Gastrocnemius medialis (tissue), 4 donors: ENCODE measurements at regions not wholly inside any gene's neighbourhood (a gene's known extent, or its start where the extent isn't known, plus 50 kb on each side); places are given as distances from the start of the nearest gene placed in this dataset.

ENCODE experiments used
- ATAC-seq, 2 donors: fragments of 150-250 bp; one replicate each; pipeline ENCODE4 v1.9.1; 2016
- DNase-seq, 2 donors: peaks; one replicate each; pipeline ENCODE4 v3.0.0-alpha.2; 2019
- H3K27ac ChIP-seq, 4 donors: fragments of 200-600 bp; sonication (generic); 1 replicate in 1 of 4; 2 replicates in 3 of 4; pipeline ENCODE4 v1.5.1; 2016 to 2018; ENCODE audit warnings: mild to moderate bottlenecking in 2 of 4, moderate library complexity in 1 of 4
- H3K27me3 ChIP-seq, 3 donors: fragments of 200-600 bp; sonication (generic) in 2 of 3; 1 replicate in 1 of 3; 2 replicates in 2 of 3; pipeline versions ENCODE4 v1.5.1 to v1.6.0; 2016 to 2019; ENCODE audit warnings: mild to moderate bottlenecking in 1 of 3, moderate library complexity in 1 of 3
- H3K36me3 ChIP-seq, 2 donors: fragments of 200-600 bp; sonication (generic) in 1 of 2; one replicate each; pipeline ENCODE4 v1.5.1; 2017 to 2018
- H3K4me1 ChIP-seq, 2 donors: fragments of 200-600 bp; sonication (generic) in 1 of 2; one replicate each; pipeline ENCODE4 v1.5.1; 2016 to 2017; ENCODE audit warnings: mild to moderate bottlenecking in 2 of 2
- H3K4me3 ChIP-seq, 4 donors: fragments of 200-600 bp; sonication (generic) in 3 of 4; 1 replicate in 1 of 4; 2 replicates in 3 of 4; pipeline ENCODE4 v1.5.1; 2016 to 2019; ENCODE audit warnings: mild to moderate bottlenecking in 2 of 4
- H3K9me3 ChIP-seq, 3 donors: fragments of 200-600 bp; sonication (generic) in 2 of 3; 1 replicate in 1 of 3; 2 replicates in 2 of 3; pipeline ENCODE4 v1.5.1; 2016 to 2019
- CTCF ChIP-seq, 5 experiments: fragments of 450-650 bp in 3 of 5; fragments of 200-600 bp in 2 of 5; sonication (generic) in 2 of 5; IDR thresholded peaks in 4 of 5; conservative IDR thresholded peaks in 1 of 5; 1 replicate in 4 of 5; 2 replicates in 1 of 5; pipeline ENCODE4 v1.5.1; 2016 to 2019; ENCODE audit warnings: antibody characterized with exemption in 5 of 5, mild to moderate bottlenecking in 3 of 5, moderate library complexity in 3 of 5
- POLR2A ChIP-seq, 2 donors: fragments of 450-650 bp; IDR thresholded peaks; one replicate each; pipeline ENCODE4 v1.6.1; 2017; ENCODE audit warnings: antibody characterized with exemption in 2 of 2, mild to moderate bottlenecking in 2 of 2, moderate library complexity in 2 of 2
- in situ Hi-C, 4 donors: fragments of 200-750 bp; cut with MboI; loops; one replicate each; pipeline versions ENCODE4 v1.15.0 to v1.8.0; 2017; ENCODE audit warnings: low sequenced_read_pairs in 4 of 4
- intact Hi-C: fragments of 100-400 bp; cut with DNase I; formaldehyde crosslinking; loops from one replicate; pipeline ENCODE4 v1.15.1; 2023; ENCODE audit warnings: low total_unique reads

GRCh38 chr2:168363347-168364092, 92.6 kb upstream of the CERS6 start:
- H3K4me1 ChIP-seq: no peaks in the 10 kb centered on the region
- H3K27me3 ChIP-seq: no peaks in the 10 kb centered on the region
- no peak overlapping the region for H3K4me3 ChIP-seq
- DNase-seq (no peak), ATAC-seq (no peak)
- H3K27ac ChIP-seq: no peak overlapping the region
- no peak for TF ChIP-seq CTCF (IDR thresholded peaks at IDR 0.05 in 4 of 5, conservative IDR thresholded peaks at IDR 0.05 in 1 of 5)
- TF ChIP-seq POLR2A (IDR thresholded peaks at IDR 0.05): no peak
- in situ Hi-C loops: no loop called here
- no peaks in the 10 kb centered on the region for H3K9me3 ChIP-seq
- no peaks in the 10 kb centered on the region for H3K36me3 ChIP-seq
- intact Hi-C loops: no loop called here

GRCh38 chr2:168365094-168365621, 90.9 kb upstream of the CERS6 start:
- Histone ChIP-seq H3K4me1 (no peaks in the 10 kb centered on the region), H3K27ac (no peak overlapping the region), H3K27me3 (no peaks in the 10 kb centered on the region), H3K4me3 (no peak overlapping the region), H3K9me3 (no peaks in the 10 kb centered on the region), H3K36me3 (no peaks in the 10 kb centered on the region)
- TF ChIP-seq CTCF (IDR thresholded peaks at IDR 0.05 in 4 of 5, conservative IDR thresholded peaks at IDR 0.05 in 1 of 5): no peak
- no peak for TF ChIP-seq POLR2A (IDR thresholded peaks at IDR 0.05)
- ATAC-seq (no peak), DNase-seq (no peak)
- in situ Hi-C loops: no loop called here
- intact Hi-C loops: no loop called here

GRCh38 chr2:168369031-168369430, 87.0 kb upstream of the CERS6 start:
- no peak for DNase-seq
- no peaks in the 10 kb centered on the region for H3K4me1 ChIP-seq
- no peak overlapping the region for H3K4me3 ChIP-seq
- no peak overlapping the region for H3K27ac ChIP-seq
- no peaks in the 10 kb centered on the region for H3K27me3 ChIP-seq
- ATAC-seq: no peak
- TF ChIP-seq POLR2A (IDR thresholded peaks at IDR 0.05) (no peak), CTCF (IDR thresholded peaks at IDR 0.05 in 4 of 5, conservative IDR thresholded peaks at IDR 0.05 in 1 of 5) (no peak)
- H3K36me3 ChIP-seq: no peaks in the 10 kb centered on the region
- intact Hi-C loops (no loop called here), in situ Hi-C loops (no loop called here)
- no peaks in the 10 kb centered on the region for H3K9me3 ChIP-seq

- H3K9me3 ChIP-seq: no peaks in the 10 kb centered on the region
- H3K27ac ChIP-seq: no peak overlapping the region
- DNase-seq: no peak
- no peak overlapping the region for H3K4me3 ChIP-seq
- H3K4me1 ChIP-seq: no peaks in the 10 kb centered on the region
- TF ChIP-seq POLR2A (IDR thresholded peaks at IDR 0.05): no peak
- TF ChIP-seq CTCF (IDR thresholded peaks at IDR 0.05 in 4 of 5, conservative IDR thresholded peaks at IDR 0.05 in 1 of 5): no peak
- in situ Hi-C loops: no loop called here
- no peaks in the 10 kb centered on the region for H3K36me3 ChIP-seq
- intact Hi-C loops: no loop called here
- no peak for ATAC-seq
- H3K27me3 ChIP-seq: no peaks in the 10 kb centered on the region
Measured at GRCh38 chr2:168371273-168372019, 84.6 kb upstream of the CERS6 start.
